Middle frontal gyrus (tissue), 1 donor: ENCODE measurements at regions not wholly inside any gene's neighbourhood (a gene's known extent, or its start where the extent isn't known, plus 50 kb on each side); places are given as distances from the start of the nearest gene placed in this dataset.
"Not testable (repeated sequence)": the region's sequence is repeated elsewhere in the genome, so short reads cannot be mapped to it uniquely, and the experiment has no call there.

ENCODE experiments used
- DNase-seq: peaks from one replicate; pipeline ENCODE4 v3.0.0-alpha.2; 2015; ENCODE audit warnings: low spot score; ENCODE audit errors: extremely low spot score

DNA sequence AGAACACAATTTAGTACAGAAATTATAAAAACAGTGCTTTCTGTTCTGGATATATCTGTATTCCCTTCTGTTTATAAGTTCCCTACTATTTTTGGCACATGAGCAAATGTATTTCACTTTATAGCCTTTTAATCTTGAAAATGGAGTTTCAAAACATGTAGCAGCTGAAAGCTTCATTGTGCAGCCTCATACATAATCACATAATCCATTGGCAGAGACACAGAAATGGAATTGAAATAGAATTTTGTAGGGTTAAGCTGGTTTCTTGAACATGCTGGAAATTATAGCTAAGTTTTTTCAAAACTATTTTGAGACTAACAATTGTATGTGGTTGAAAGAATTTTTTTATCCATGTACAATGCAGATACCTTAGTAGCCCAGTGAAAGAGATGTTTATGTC, 614.3 kb upstream of the MDGA2 start:
- DNase-seq = no peak

GRCh38 chr14:48285217-48285616, 609.8 kb upstream of the MDGA2 start:
- not testable (repeated sequence) for DNase-seq

DNA sequence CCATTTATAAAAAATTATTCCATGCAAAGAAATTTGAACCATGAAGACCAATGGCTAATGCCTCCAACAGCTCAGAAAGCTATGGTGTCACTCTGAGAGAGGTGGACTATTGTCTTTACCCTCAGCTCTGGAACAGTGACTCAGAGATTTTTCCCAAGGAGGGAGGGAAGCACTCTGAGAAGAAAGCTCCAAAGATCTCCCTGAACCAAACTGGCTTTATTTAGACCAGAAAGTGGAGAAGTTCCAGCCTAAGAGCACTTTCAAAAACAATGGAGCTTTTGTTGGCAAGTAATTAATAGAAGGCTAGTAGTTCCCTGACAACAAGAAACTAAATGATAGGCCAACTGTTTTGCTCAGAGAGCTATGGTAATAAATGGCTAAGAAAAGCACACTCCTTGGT, 599.9 kb upstream of the MDGA2 start:
- DNase-seq = no peak

- no peak for DNase-seq
Observed at GRCh38 chr14:48274826-48275225, 599.4 kb upstream of the MDGA2 start.

DNA sequence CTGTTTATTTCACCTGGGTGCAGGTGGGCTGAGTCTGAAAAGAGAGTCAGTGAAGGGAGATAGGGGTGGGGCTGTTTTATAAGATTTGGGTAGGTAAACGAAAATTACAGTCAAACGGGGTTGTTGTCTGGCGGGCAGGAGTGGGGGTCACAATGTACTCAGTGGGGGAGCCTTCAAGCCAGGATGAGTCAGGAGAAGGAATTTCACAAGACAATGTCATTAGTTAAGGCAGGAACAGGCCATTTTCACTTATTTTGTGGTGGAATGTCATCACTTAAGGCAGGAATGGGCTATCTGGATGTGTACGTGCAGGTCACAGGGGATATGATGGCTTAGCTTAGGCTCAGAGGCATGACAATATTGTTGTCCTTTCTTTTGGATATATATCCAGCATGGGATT, 592.5 kb upstream of the MDGA2 start:
- not testable (repeated sequence) for DNase-seq

DNA sequence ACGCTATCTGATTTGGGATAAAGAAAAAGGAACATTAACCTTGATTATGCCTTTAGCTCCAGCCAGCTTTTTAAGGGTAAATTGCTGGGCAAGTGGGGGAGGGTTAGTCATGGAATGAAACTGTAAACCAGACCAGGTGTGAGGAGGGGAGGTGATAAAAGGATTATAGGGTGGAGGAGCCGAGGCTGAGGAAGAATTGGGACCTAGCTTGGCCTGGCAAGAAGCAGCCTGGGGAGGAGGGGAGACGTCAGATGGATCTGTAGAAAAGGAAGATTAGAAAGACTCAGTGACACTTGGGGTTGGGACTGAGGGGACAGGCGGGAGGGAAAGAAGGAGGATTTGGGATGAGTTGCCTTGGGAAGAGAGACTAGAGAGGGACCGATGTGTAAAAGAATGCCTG, 590.8 kb upstream of the MDGA2 start:
- DNase-seq = not testable (repeated sequence)

DNA sequence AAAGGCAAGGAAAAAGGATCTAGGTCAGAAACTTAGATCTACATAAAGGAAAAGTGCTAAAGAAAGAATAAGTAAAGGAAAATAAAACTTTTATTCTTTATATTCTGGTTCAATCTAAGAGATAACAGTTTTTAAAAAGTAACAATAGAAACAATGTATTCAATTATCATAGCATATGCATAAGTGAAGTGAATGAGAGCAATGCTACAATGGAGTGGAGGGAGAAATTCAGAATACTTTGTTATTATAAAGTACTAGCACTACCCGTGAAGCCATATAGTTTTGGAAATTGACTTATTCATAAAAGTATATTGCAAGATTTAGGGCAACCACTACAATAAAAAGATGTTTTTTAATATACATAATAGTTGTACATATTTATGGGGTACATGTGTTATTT, 586.0 kb upstream of the MDGA2 start:
- no peak for DNase-seq

- not testable (repeated sequence) for DNase-seq
Observed at GRCh38 chr14:48260394-48261295, 585.2 kb upstream of the MDGA2 start.

DNA sequence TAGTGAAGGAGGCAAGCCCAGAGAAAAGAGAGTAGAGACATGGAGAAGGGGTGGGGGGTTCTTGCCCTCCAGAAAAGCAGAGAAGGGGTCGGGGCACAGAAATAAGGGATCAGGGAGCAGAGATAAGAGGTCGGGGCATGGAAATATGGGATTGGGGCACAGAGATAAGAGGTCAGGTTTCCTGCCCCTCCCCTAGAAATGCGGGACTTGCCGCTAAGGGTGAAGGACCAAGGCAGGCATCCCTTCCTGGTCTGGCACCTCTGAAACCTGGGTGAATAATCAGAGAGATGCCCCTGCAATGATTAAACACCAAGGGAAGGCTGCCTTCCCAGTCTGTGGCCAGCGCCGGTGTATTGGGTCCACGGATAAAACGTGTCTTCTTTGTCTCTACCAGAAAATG, 584.5 kb upstream of the MDGA2 start:
- not testable (repeated sequence) for DNase-seq

DNA sequence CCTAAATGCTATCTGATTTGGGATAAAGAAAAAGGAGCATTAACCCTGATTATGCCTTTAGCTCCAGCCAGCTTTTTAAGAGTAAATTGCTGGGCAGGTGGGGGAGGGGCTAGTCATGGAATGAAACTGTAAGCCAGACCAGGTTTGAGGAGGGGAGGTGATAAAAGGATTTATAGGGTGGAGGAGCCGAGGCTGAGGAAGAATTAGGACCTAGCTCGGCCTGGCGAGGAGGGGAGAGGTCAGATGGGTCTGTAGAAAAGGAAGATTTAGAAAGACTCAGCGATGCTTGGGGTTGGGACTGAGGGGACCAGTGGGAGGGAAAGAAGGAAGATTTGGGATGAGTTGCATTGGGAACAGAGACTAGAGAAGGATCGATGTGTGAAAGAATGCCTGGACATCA, 583.8 kb upstream of the MDGA2 start:
- not testable (repeated sequence) for DNase-seq

GRCh38 chr14:48258703-48259102, 583.3 kb upstream of the MDGA2 start:
- not testable (repeated sequence) for DNase-seq

DNA sequence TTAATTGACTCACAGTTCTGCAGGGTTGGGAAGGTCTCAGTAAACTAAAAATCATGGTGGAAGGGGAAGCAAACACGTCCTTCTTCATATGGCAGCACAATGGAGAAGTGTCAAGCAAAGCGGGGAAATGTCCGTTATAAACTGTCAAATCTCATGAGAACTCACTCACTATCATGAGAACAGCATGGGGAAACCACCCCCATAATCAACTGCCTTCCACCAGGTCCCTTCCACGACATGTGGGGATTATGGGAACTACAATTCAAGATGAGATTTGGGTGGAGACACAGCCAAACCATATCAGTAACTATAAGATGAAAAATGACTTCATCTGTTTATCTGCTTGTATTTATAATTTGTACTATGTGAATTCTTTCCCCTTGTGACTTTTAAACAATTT, 577.6 kb upstream of the MDGA2 start:
- no peak for DNase-seq

- no peak for DNase-seq
Observed at GRCh38 chr14:48251290-48251689, 575.9 kb upstream of the MDGA2 start.

DNA sequence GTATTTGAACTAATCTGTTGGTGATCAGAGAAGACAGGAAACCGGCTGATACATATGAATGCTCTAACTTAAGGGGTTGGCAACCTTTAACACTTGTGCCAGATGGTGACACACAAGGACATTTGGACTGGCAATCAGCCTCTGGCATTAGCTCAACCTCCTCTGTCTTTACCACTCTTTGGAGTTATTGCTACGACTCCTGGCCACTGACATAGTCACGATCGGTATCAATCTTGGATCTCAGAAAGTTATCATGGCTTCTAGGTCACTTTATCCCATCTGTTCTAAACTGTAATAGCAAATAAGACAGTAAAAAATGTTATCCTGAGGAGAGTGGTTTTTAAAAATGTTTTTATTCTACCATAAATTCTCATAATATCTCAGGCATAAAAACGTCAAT, 575.2 kb upstream of the MDGA2 start:
- DNase-seq = no peak

DNA sequence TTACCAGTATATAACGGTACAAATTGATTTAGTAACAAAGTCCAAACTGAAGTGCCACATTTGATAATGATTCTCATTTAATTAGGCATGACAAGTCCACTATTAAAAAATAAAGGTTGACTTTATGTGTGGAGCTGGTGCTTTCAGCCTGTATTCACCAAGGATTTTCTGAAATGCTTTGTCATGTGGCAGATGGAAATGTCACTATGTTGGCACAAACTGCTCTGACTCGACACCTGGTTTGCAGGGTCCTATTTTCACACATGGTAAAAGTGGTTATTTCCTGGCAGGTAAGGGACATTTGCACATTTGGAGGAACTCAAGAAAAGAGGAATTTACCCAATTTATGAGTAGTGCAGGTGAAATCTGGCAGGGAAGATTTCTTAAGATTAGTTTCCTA, 572.6 kb upstream of the MDGA2 start:
- no peak for DNase-seq

DNA sequence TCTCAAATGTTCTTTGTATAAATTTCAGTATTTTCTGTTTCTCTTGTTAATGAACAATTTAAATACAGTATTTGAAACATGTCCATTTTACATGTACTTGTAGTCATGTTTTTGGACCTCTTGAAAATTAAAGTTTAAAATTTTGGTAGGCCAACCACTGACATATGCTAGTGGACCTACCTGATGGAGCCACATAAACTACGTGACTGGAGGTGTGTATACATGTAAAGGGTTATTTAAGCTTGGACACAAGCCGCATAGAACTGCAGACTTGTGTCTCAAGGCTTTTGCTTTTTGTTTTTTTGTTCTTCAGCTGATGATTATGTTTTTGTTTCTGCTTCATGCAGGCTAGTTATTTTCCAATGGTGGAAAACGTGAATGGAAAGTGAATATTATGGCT, 568.5 kb upstream of the MDGA2 start:
- DNase-seq = no peak

- no peak for DNase-seq
Observed at GRCh38 chr14:48229091-48229490, 553.7 kb upstream of the MDGA2 start.

GRCh38 chr14:48193893-48194292, 518.5 kb upstream of the MDGA2 start:
- no peak for DNase-seq

- DNase-seq = not testable (repeated sequence)
Observed at GRCh38 chr14:48149624-48150023, 474.2 kb upstream of the MDGA2 start.

DNA sequence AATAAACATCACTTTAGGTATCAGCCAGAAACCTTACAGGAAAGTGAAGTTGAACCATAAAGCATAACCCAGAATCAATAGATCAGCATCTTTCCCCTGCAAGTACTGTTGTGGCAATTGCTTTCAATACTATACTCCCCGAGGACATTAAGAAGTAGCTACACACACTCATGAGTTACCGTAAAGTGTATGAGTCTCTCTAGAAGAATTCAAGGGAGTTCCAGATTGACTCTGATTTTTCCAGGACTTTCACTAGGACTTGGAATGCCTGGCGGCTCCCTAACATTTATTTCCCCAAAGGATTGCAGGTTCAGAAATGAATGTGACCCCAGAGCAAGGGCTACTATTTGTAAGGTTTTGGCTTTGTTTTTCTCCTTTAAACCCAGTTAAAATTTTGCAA, 465.4 kb upstream of the MDGA2 start:
- no peak for DNase-seq

- DNase-seq = no peak
Observed at GRCh38 chr14:48129472-48129871, 454.1 kb upstream of the MDGA2 start.

GRCh38 chr14:48127674-48128073, 452.3 kb upstream of the MDGA2 start:
- DNase-seq = no peak

DNA sequence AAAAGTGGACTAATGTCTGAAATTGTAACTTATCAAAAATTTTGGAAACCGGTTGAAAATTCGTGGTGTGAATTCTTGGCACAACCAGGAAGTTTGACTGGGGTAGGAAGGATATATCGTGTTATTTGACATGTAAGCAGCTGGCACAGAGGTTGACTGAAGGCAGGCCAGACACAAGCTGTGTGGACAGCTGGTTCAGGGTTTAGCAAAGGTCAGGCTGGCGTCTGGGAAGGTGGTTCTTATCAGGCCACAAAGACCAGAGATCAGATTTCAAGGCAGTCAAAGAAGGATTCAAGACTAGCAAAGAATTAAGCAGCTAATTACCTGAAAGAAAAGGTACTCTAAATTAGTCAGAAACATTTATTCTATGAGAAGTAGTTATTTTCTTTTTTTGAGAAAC, 450.2 kb upstream of the MDGA2 start:
- no peak for DNase-seq
